NCI-H748 treated with DMSO at 0.1 percent for 48 hours (cell line): ENCODE measurements at regions not wholly inside any gene's neighbourhood (a gene's known extent, or its start where the extent isn't known, plus 50 kb on each side); places are given as distances from the start of the nearest gene placed in this dataset.
"Not testable (repeated sequence)": the region's sequence is repeated elsewhere in the genome, so short reads cannot be mapped to it uniquely, and the experiment has no call there.

Experiments used
- DNase-seq: peaks from one replicate; lab custom pipeline; 2025; lab: John Stamatoyannopoulos, UW

DNA sequence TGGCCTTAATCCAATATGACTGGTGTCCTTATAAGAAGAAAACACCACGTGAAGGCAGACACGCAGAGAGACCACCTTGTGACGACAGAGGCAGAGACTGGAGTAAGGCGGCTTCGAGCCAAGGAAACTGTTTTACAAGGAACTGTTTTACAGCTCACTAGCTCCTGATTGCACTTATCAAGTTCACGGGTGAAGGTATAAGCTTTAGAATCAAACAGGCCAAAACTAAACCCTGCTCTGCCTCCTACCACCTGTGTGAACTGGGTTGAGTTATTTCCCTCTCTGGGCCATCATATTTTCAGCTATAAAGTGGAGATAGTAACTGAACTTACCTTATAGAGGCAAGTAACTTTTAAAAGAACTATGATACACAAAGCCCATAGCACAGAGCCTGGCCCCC, 166.9 kb upstream of the NFIA start:
- DNase-seq: no peak

DNA sequence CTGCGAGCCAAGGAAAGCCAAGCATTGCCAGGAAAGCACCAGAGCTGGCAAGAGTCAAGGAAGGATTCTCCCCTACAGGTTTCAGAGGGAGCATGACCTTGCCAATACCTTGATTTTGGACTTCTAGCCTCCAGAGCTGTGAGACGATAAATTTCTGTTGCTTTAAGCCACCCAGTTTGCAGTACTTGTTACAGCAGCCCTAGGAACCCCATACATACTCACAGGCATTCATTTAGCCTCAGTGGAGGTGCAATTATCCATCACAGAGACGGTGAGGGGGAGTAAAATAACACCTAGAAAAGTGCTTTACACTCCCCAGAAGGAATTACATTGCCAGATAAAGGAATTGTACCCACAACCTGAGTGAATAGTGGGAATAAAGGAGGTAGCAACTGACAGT, 167.4 kb upstream of the NFIA start:
- no peak for DNase-seq

- not testable (repeated sequence) for DNase-seq
Observed at GRCh38 chr1:60913708-60914107, 168.7 kb upstream of the NFIA start.

GRCh38 chr1:60913039-60913438, 169.3 kb upstream of the NFIA start:
- DNase-seq: no peak

GRCh38 chr1:60911966-60912697, 170.2 kb upstream of the NFIA start:
- peak; percentile 53 for DNase-seq

DNA sequence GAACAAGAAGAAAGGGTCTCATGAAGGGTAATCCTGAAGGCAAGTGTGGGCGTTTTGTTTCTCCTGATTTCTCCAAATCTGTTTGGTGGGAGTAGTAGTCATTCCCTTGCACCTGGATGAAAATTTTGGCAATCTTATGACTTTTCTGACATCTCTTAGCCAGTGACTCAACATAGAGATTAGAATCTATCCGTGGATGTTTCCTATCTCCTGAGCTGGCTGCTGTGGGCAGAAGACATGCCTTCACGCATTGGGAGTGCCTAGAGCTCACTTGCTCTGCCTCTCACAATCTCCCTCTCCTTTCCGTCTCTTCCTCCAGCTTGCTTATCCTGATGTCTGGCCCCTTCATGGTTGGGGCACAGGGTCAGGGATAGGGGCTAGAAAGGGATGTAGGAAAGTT, 174.2 kb upstream of the NFIA start:
- DNase-seq: no peak

- no peak for DNase-seq
Observed at GRCh38 chr1:60906526-60906925, 175.8 kb upstream of the NFIA start.

DNA sequence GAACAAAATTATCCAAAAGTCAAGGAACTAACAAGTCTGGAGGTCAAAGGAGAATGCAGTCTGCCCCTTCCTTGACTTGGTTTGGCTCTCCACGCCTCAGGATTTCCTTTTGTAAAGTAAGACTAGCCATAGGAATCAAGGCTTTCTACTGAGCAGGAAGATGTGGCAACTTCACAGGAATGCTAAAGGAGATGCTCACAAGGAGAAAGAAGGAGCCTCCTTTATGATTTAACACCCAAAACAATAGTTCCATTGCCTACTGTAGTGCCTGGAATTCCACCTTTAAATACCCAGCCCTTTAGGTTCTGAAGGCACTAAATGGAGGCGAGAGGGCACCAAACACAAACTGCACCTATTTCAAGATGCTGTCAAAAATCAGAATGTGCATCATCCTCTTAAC, 176.3 kb upstream of the NFIA start:
- DNase-seq: no peak

DNA sequence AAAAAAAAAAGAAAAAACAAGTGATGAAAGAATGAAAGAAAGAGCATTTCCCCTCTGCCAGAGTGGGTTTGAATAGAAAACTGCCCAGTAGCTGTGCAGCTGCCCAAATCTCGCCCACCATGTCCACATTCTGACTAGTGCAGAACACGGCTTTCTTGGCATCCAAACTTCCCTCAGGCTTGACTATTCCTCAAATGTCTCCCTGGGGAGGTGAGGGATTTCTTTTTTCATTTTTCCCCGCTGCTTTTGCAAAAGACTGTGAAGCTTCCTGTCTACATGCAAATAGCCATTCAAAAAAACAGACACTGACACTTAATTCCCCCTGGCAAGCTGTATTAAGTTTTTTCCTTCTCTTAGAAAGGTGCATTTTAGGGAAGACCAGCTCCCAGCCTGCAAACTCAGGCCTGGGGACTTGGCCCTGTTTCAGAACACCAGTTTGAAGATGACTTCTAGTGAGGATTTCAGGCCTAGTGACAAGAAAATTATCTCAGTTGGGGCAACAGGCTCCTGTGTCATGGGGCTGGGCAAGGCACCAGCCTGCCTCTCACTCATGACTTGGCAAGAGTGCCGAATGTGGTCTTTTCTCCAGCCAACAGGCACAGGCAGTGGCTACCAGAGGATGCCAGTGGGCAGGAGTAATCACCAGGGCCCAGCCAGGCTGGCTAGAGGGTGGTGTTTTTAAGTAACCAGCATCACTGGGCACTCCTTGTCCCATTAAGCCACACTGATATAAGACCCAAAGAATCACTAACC, 178.1 kb upstream of the NFIA start:
- no peak for DNase-seq

GRCh38 chr1:60903591-60903990, 178.8 kb upstream of the NFIA start:
- DNase-seq: no peak

- no peak for DNase-seq
Observed at GRCh38 chr1:60899464-60899863, 182.9 kb upstream of the NFIA start.

DNA sequence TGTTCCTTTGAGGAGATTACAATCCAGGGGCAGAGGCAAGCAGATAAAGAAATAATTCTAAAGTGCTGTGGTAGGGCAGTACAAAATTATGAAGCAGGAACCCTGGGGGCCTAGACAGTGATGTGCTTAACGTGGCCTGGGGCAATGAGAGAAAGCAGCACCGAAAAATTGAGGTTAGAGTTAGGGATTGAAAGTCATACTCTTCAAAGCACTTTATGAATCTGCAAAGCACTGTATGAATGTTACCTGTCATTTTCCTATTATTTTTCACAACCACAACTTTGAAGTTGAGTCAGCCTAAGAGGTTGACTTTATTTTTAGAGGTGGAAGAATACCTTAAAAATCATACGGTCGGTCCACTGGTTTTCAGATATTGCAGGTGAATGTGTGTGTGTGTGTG, 183.4 kb upstream of the NFIA start:
- DNase-seq: no peak

- no peak for DNase-seq
Observed at GRCh38 chr1:60898413-60898812, 183.9 kb upstream of the NFIA start.

DNA sequence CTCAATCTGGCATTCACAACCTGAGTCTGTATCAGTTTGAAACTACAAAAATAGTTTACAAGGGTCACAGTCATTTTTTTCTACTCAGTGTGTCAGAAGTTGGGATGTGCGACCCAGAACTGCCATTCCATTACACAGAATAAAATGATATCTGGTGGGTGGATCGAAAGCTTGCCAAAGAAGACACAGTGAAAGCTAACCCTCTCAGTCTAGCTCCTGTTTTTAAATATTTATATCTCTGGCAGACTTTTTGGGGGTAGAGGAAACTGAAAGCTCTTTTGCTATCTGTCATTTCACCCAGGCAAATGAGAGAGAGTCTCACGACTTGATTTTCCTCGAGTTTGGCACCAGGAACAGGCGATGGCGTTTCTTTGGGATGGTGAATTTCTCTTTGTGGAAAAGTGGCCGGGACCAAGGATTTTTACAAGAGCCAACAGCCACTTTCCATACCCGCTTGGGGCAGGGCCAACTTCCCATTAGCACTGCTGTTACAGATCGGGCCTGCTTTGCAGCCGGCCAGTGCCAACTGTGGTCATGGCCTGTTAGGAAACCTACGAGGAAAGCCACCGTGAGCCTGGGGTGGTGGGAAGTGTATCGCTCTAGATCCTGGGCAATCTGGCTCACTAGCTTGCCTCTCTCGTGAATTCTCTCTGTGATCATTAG, 185.5 kb upstream of the NFIA start:
- DNase-seq: no peak

GRCh38 chr1:60895701-60896100, 186.7 kb upstream of the NFIA start:
- DNase-seq: no peak

DNA sequence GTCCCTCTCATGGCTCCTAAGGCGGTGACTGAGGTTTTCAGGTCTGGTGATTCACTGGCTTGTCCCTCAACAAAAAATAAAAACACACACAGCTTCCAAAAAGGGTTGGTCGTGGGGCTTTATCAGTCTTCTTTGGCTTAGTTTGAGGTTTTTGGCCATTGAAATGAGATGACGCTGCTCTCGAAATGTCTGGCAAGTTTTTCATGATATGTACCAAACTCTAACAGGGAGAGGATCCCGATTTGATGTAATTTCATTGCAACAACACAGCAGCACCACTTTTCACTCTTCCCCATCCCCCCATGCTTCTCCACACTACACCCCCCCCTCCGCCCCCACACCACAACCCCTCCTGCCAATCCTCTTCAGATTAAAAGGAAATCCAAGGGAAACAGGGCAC, 187.1 kb upstream of the NFIA start:
- DNase-seq: no peak

DNA sequence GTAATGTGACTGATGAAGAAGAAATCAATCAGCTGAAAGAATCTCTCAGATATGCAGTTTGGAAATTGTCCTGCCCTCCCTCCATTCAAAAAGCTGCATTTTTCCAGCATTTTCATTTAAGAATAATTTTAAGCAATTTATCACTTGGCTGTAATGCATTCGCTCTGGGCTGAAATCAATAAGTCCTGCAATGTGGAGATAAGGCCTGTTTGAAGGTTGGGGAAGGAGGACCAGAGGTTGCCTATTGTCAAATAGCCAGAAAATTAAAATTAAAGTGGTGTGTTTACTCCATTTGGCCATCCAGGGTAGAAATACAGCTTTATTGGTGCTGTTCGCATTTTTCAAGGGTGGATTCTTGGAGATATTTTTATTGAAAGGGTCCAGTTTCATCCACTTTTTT, 187.6 kb upstream of the NFIA start:
- DNase-seq: no peak

GRCh38 chr1:60894130-60894529, 188.2 kb upstream of the NFIA start:
- peak; percentile 72 for DNase-seq

- no peak for DNase-seq
Observed at GRCh38 chr1:60893136-60893930, 189.0 kb upstream of the NFIA start.

DNA sequence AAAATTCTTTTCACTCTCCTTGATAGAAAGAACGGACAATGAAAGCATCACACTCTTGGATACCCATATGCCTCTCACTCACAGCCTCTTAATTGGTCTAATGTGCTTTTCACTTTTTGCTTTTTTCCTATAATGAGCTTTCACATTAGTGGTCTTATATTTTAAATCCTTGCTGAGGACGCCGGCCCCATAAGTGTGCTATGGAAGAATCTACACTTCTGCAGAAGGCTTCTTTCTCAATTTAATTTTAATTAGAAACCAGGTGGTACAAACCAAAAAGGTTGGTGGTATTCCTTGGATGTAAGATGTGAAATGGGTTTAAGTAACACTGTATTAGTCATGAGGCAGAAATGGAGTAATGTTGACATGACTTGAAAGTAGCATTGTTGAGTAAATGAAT, 190.6 kb upstream of the NFIA start:
- no peak for DNase-seq

DNA sequence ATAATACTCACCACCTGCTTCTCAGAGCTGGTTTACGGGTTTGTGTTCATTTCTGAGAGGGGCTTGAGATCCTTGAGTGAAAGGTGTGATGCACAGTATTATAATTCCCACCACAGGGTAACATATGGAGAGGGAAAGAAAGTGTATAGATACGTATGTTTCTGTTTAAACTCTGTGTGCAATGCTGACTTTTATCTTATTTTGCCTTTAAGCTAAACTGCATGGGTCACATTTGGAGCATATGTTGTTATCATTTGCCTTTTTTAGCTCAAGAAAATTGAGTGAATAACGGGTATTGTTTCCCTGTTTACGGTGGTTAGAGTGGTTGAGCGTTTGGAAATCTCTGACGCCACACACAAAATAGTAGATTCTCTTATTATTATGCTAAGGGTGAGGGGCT, 191.1 kb upstream of the NFIA start:
- DNase-seq: no peak

GRCh38 chr1:60890664-60891063, 191.7 kb upstream of the NFIA start:
- no peak for DNase-seq
